IPS-NIHi7 (cell line): ENCODE measurements at regions not wholly inside any gene's neighbourhood (a gene's known extent, or its start where the extent isn't known, plus 50 kb on each side); places are given as distances from the start of the nearest gene placed in this dataset.
A peak's percentile ranks its signal among the peaks of the same experiment; 100 is the strongest.
"Not testable (repeated sequence)": the region's sequence is repeated elsewhere in the genome, so short reads cannot be mapped to it uniquely, and the experiment has no call there.

Experiments used
- DNase-seq: peaks from one replicate; pipeline ENCODE4 v3.0.0; 2012; ENCODE audit warnings: mixed read lengths; ENCODE audit errors: extremely low spot score

GRCh38 chr10:121690152-121690848 is 92.1 kb upstream of the FGFR2 start:
- DNase-seq: no peak

DNA sequence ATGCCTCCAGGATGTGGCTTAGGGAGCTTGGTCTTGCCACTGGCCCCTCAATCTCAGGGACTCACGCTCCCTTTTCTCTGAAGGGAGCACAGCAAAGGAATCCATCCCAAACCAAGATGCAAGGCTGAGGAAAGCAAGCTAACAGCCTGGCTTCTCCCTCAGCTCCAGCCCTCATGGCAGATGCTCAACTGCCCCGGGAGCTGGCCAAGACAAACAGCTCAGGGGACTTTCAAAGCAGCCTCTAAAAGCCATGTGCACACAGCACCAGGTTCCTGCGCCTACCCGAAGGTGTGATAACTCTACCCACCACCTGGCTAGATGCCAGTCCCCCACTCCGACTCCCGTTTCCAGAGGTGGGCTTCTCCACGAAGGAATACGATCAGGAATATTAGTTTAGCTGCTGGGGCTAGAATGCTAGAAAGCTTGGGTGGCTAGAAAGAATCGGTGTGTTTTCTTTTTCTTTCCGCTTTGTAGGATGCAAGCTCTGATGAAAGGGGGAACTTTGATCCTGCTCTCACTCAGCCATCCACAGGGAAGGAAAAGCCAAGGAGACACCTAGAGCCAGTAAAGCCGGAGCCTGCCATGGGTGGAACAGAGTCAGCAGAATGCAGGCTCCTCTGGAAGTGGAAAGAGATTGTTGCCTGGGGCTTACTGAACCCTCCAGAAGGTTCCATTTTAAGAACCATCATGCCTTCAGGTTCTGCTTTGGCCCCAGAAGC is 89.0 kb upstream of the FGFR2 start:
- DNase-seq: no peak

DNA sequence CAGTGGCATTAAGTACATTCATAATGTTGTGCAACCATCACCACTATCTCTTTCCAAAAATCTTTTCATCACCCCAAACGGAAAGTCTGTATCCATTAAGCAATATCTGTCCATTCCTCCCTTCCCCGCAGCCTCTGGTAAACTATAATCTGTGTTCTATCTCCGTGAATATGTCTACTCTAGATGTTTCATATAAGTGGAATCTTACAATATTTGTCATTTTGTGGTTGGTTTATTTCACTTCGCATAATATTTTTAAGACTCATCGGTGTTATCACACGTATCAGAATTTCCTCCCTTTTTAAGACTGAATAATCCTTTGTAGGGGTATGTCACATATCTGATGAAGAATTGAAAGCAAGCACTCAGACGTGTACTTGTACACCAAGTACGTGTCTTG is 86.0 kb upstream of the FGFR2 start:
- DNase-seq: no peak

- no peak for DNase-seq
These were observed 85.6 kb upstream of the FGFR2 start for GRCh38 chr10:121683816-121684215.

GRCh38 chr10:121683366-121683765 is 85.1 kb upstream of the FGFR2 start:
- DNase-seq: no peak

DNA sequence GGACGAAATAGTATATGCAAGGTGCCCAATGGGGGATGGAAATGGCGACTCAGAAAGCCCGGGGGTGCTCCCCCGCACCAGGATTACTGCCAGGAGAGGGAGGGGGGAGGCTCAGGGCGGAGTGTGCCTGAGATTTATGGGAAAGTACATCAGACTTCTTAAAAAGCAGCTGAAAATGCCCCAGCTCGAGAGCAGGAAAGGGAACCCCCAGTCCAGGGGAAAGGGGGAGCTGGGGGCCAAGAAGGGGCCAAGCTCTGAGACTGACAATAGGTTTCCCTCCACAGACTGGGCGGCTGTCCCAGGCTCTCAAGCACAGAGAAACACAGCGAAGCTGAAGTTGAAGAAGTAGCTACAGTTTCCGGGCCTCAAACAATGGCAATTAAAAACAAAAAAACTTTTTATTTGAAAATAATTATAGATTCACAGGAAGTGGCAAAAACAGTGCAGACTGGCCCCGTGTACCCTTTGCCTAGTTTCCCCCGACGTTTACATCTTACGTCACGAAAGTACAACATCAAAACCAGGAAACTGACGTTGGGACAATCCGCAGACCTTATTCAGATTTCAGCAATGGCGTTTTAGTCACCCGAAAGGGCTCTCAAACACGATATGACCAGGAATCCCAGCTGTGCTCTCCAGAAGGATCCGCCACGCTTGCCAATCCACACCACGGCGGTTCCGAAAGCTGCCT is 83.9 kb upstream of the FGFR2 start:
- DNase-seq: no peak

DNA sequence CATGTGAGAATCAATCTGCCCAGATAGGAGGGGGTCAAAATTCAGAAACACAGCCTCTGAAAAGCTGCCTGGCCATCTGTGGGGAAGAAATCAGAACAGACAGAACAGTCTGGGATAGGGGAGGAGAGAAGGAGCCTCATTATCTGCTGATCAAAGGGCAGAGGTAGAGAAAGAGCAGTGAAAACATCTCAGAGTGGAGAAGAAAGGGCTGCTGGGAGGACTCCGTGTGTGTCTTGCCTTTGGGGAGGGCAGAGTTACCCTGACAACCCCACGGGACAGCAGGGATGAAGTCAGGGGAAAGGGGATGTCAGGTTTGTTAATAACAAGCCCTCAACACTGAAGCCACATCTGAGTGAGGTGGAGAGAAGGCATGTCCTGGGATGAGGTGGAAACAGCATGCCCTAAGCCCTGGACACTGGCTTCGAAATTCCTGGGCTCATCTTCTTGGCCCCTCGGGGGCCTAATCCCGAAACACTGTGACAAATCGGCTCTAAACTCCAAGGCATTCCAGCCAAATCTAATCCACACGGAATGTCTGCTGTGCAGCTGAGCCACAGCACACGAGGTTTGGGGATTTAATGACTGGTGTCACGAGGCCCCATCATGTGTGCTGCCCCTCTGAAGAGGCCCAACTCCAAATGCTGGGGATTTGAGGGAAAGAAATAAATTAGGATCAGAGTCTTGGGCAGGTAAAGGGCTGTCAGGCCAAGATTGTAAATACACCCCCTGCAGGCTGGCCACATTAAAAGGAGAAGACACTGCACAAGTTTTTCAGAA is 82.8 kb upstream of the FGFR2 start:
- no peak for DNase-seq

GRCh38 chr10:121679916-121680315 is 81.7 kb upstream of the FGFR2 start:
- no peak for DNase-seq

GRCh38 chr10:121678631-121679174 is 80.5 kb upstream of the FGFR2 start:
- DNase-seq: no peak

GRCh38 chr10:121677880-121678279 is 79.6 kb upstream of the FGFR2 start:
- no peak for DNase-seq

DNA sequence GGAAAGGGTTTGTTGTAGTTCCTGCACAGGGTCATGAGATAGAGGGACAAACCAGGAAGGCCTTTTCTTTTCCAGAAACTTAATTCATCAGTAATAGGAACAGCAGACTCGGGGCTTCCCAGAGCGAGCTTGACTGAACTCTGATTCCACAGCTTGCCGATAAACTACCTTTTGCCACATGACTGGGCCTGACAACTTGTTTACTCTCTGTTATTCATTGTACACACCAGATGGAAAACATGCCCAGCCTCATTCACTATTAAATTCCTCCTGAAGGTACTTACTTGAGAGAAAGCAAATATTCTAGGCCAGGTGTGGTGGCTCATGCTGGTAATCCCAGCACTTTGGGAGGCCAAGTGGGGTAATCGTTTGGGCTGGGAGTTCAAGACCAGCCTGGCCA is 77.1 kb upstream of the FGFR2 start:
- no peak for DNase-seq

DNA sequence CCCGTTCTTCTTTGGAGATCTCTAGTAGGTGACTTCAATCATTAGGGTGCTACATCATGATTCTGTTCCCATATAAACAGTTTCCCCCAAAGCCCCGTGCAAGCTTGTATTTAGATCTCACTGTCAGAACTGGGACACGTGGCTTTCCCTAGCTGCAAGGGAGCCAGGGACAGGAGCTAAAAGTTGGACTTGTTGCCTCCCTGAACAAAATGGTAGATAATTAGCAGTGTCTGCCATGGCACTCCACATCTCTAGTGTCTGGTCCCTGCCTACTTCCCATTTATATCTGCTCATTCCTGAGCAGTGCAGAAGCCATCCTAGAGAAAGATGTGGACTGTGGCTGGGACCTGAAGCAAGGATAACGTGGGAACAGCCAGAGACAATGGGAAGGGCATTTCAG is 76.6 kb upstream of the FGFR2 start:
- DNase-seq: no peak

- no peak for DNase-seq
These were observed 74.5 kb upstream of the FGFR2 start for GRCh38 chr10:121672733-121673132.

GRCh38 chr10:121669840-121670239 is 71.6 kb upstream of the FGFR2 start:
- not testable (repeated sequence) for DNase-seq

GRCh38 chr10:121669028-121669374 is 70.8 kb upstream of the FGFR2 start:
- no peak for DNase-seq

- peak; percentile 80 for DNase-seq
These were observed 70.2 kb upstream of the FGFR2 start for GRCh38 chr10:121668314-121669027.

DNA sequence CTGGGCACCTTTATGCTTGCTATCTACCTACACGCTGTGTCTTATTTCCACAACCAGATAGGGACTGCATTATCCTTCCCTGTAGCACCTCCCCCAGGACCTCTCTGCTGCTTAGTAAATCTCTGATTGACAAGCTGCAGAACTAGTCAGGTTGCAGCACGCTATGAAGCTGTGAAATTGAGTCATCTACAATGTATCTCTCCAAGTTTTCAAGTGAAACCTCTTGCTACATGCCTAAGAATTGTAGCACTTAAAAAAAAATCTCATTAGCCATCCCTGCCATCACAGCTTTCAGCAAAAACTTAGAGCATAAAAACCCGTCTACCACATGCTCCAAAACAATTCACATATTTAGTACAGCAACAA is 69.7 kb upstream of the FGFR2 start:
- no peak for DNase-seq

DNA sequence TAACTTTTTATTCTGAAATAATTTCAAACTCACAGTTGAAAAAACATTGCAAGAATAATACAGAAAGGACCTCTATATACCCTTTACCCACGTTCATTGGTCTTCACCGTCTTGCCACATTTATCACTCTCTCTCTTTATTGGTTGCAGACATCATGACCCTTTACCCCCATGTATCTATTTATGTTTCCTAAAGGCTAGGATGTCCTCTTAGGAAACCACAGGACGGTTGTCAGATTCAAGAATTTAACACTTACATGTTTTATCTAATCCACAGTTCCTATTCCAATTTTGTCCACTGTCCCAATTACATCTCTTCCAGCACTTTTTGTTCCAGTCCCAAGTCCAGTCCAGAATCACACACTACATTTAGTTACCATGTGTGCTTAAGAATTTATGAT is 67.6 kb upstream of the FGFR2 start:
- DNase-seq: no peak

- DNase-seq: no peak
These were observed 66.4 kb upstream of the FGFR2 start for GRCh38 chr10:121664671-121665070.

DNA sequence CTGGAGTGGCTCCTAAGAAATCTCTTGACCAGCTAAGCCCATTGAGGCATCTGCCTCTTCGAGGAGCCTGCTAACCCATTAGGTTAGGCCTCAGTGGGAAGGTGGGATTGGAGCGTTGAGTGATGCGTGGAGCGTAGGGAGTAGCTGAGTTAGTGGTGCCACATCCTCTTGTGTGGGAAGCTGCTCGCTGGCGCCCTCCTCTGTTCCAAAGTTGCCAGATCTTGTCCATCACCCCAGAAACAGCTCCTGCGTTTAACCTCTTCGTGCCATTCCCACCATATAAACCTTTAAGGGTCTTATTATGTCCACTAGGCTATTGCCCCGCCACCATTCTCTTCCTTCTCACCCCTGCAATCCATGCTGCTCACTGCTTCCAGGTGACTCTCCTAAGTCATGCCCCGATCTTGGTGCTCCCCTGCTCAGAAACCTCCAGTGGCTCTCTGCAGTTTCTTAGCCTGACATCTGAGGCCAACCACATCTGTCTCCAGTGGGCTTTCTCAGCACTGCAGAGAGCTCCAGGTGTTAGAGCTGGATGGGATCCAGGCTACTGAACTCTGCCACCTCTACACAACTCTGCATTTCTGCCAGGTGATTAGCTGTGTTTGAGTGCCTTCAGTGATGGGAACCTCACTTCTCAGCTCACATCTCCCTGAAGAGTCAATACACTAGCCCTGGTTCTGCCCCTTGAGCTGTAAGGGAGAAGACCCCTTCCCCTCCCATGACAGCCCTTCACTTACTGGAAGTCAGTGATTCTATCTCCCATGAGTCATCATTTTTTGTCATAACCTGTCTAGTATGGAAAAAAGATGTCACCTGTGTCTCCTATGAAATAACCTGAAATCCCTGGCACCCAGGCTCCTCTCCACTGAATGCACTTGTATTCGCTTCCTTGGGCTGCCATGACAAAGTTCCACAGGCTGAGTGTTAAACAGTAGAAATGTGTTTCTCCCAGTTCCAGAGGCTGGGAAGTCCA is 65.0 kb upstream of the FGFR2 start:
- peak; percentile 85 for DNase-seq
